CD4-positive, alpha-beta T cell (primary cell): ENCODE measurements at regions not wholly inside any gene's neighbourhood (a gene's known extent, or its start where the extent isn't known, plus 50 kb on each side); places are given as distances from the start of the nearest gene placed in this dataset.

Experiments
- ATAC-seq: fragments of 200-7000 bp; cut with Tn5 transposase; one replicate; pipeline ENCODE4 v1.10.0; 2022; ENCODE audit warnings: mild to moderate bottlenecking; ENCODE audit not compliant: poor library complexity
- CTCF ChIA-PET: fragments of 350-600 bp; sonication (Branson Sonifier 250); formaldehyde crosslinking; loops from one replicate; lab custom pipeline; 2021; ENCODE audit warnings: antibody characterized with exemption, inconsistent platforms; lab: Charles Lee
- POLR2A ChIA-PET: fragments of 350-600 bp; sonication (Branson Sonifier 250); formaldehyde crosslinking; loops from one replicate; lab custom pipeline; 2021; ENCODE audit warnings: antibody characterized with exemption, inconsistent platforms; lab: Charles Lee
- DNase-seq, 14 experiments: peaks; one replicate each; pipeline ENCODE4 v3.0.0-alpha.2; 2013 to 2020; ENCODE audit warnings: mixed read lengths in 2 of 14
- H3K27ac ChIP-seq, 2 donors: one replicate each; pipeline versions ENCODE4 v1.5.1 to v1.7.0; 2013; ENCODE audit warnings: low read length in 2 of 2, low read depth in 1 of 2, mild to moderate bottlenecking in 1 of 2
- H3K27me3 ChIP-seq, 2 experiments: 1 replicate in 1 of 2; 2 replicates in 1 of 2; pipeline versions ENCODE4 v1.6.1 to v1.7.0; 2013; ENCODE audit warnings: low read length in 2 of 2, control low read depth in 1 of 2, mild to moderate bottlenecking in 1 of 2, moderate library complexity in 1 of 2; ENCODE audit not compliant: insufficient read depth in 2 of 2, control insufficient read depth in 1 of 2
- H3K36me3 ChIP-seq: one replicate; pipeline ENCODE4 v1.6.1; 2013; ENCODE audit warnings: low read length, control low read depth; ENCODE audit not compliant: insufficient read depth
- H3K4me1 ChIP-seq: one replicate; pipeline ENCODE4 v1.6.1; 2013; ENCODE audit warnings: low read length, control low read depth; ENCODE audit not compliant: insufficient read depth
- H3K4me3 ChIP-seq: one replicate; pipeline ENCODE4 v1.5.1; 2013; ENCODE audit warnings: mild to moderate bottlenecking, low read length, moderate library complexity
- H3K9me3 ChIP-seq, 2 experiments: 1 replicate in 1 of 2; 2 replicates in 1 of 2; pipeline versions ENCODE4 v1.6.1 to v1.7.0; 2013; ENCODE audit warnings: low read length in 2 of 2, mild to moderate bottlenecking in 2 of 2, control low read depth in 1 of 2, moderate library complexity in 1 of 2; ENCODE audit not compliant: control insufficient read depth in 1 of 2, insufficient read depth in 1 of 2
- H3K27ac Mint-ChIP-seq: one replicate; pipeline ENCODE4 v1.8.0; 2020; ENCODE audit warnings: mixed read lengths
- H3K27me3 Mint-ChIP-seq: one replicate; pipeline ENCODE4 v1.8.0; 2021; ENCODE audit warnings: mixed read lengths
- H3K36me3 Mint-ChIP-seq: one replicate; pipeline ENCODE4 v1.8.0; 2021; ENCODE audit warnings: low read depth, mixed read lengths
- H3K4me1 Mint-ChIP-seq: one replicate; pipeline ENCODE4 v1.8.0; 2021; ENCODE audit warnings: low read depth, mixed read lengths
- H3K4me3 Mint-ChIP-seq: one replicate; pipeline ENCODE4 v1.8.0; 2020; ENCODE audit warnings: mild to moderate bottlenecking, mixed read lengths
- H3K9me3 Mint-ChIP-seq: one replicate; pipeline ENCODE4 v1.8.0; 2020; ENCODE audit warnings: mixed read lengths
- intact Hi-C, 2 experiments: fragments of 100-400 bp; cut with DNase I in 1 of 2; cut with micrococcal nuclease in 1 of 2; formaldehyde crosslinking; loops; one replicate each; pipeline versions ENCODE4 v1.15.1 to v1.9.0; 2023 to 2025; cut with DNase I, micrococcal nuclease
- TF ChIP-seq, protein P1 (sequence below): fragments of 200-600 bp; IDR thresholded peaks from one replicate; pipeline ENCODE4 v1.8.0; 2022; ENCODE audit warnings: antibody characterized with exemption, mild to moderate bottlenecking

DNA sequence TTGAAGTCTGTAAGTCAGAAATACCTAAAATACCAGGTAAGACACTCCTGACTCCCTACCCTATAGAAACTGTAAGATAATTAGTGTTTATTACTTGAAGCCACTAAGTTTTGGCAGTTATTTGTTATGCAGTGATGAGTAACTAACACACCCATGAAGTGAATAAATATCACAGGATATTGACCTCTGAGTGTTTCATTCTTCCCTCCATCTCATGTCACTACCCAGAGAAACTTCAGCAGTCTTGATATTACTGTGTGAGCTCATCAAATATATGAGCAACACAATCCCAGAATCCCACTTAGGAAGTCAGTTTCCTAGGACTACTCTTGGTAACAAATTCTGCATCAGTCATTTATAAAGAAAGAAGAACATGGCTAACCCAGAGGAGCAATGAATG lies 529.7 kb downstream of the FBXO15 start:
- H3K9me3 Mint-ChIP-seq = no peaks in the 10 kb centered on the region
- POLR2A ChIA-PET = no interaction called here
- Histone ChIP-seq H3K27ac (no peak overlapping the region), H3K27me3 (no peaks in the 10 kb centered on the region), H3K36me3 (no peaks in the 10 kb centered on the region), H3K9me3 (no peaks in the 10 kb centered on the region), H3K4me1 (no peaks in the 10 kb centered on the region), H3K4me3 (no peak overlapping the region)
- no peak overlapping the region for H3K27ac Mint-ChIP-seq
- CTCF ChIA-PET = no interaction called here
- no peak overlapping the region for H3K4me3 Mint-ChIP-seq
- H3K4me1 Mint-ChIP-seq = no peaks in the 10 kb centered on the region
- DNase-seq = no peak
- H3K36me3 Mint-ChIP-seq = no peaks in the 10 kb centered on the region
- no peak for ATAC-seq
- TF ChIP-seq, protein P1, sequence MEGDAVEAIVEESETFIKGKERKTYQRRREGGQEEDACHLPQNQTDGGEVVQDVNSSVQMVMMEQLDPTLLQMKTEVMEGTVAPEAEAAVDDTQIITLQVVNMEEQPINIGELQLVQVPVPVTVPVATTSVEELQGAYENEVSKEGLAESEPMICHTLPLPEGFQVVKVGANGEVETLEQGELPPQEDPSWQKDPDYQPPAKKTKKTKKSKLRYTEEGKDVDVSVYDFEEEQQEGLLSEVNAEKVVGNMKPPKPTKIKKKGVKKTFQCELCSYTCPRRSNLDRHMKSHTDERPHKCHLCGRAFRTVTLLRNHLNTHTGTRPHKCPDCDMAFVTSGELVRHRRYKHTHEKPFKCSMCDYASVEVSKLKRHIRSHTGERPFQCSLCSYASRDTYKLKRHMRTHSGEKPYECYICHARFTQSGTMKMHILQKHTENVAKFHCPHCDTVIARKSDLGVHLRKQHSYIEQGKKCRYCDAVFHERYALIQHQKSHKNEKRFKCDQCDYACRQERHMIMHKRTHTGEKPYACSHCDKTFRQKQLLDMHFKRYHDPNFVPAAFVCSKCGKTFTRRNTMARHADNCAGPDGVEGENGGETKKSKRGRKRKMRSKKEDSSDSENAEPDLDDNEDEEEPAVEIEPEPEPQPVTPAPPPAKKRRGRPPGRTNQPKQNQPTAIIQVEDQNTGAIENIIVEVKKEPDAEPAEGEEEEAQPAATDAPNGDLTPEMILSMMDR = no peak
- intact Hi-C loops = no loop called here
- no peaks in the 10 kb centered on the region for H3K27me3 Mint-ChIP-seq

DNA sequence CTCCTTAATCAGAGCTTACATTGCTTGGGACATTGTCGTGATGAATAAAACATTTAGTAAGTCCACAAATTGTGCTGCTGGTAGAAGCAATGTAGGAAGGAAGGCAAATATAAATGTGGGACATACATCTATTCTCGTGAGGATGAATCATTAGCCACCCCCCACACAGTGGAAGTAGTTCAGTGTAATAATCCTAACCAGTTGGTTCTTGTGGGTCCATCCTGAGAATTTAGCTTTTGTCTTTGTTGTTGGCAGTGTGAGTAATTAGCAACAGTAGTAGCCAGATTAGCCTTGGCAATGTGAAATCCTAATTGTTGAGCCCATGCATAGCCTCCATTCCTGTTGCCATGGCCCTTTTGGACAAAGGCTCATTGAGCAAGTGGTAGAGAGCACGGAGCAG lies 532.1 kb downstream of the FBXO15 start:
- intact Hi-C loops = no loop called here
- Mint-ChIP-seq H3K9me3 (no peaks in the 10 kb centered on the region), H3K27me3 (no peaks in the 10 kb centered on the region), H3K4me3 (no peak overlapping the region), H3K27ac (no peak overlapping the region), H3K36me3 (no peaks in the 10 kb centered on the region), H3K4me1 (no peaks in the 10 kb centered on the region)
- DNase-seq (no peak), ATAC-seq (no peak)
- POLR2A ChIA-PET = no interaction called here
- CTCF ChIA-PET = no interaction called here
- no peak overlapping the region for H3K4me3 ChIP-seq
- H3K36me3 ChIP-seq = no peaks in the 10 kb centered on the region
- no peaks in the 10 kb centered on the region for H3K4me1 ChIP-seq
- no peaks in the 10 kb centered on the region for H3K27me3 ChIP-seq
- no peak overlapping the region for H3K27ac ChIP-seq
- no peaks in the 10 kb centered on the region for H3K9me3 ChIP-seq
- TF ChIP-seq, protein P1 = no peak

DNA sequence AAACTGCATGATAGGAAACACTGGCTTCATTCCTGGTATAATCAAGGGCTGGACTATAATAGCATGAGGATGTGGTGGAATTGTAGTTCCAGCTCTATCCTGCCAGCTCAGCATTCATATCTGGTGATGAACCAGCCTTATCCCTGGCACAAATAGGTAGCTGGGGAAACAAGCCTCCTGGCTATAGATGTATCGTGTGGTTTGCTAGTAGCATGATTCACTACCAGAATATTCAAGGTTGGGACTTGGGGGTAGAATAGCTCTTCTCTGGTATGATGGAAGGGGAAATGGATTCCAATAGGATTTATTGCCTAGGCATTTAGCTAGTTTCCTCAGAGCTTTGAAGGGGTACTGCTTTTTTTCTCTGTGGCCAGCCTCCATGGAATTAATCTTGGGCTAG lies 532.8 kb downstream of the FBXO15 start:
- ATAC-seq = no peak
- no peak overlapping the region for H3K27ac Mint-ChIP-seq

More for the DNA sequence above, 532.8 kb downstream of the FBXO15 start:
- no peak overlapping the region for H3K27ac ChIP-seq
- DNase-seq = no peak
- POLR2A ChIA-PET = no interaction called here
- Mint-ChIP-seq H3K36me3 (no peaks in the 10 kb centered on the region), H3K4me1 (no peaks in the 10 kb centered on the region), H3K9me3 (no peaks in the 10 kb centered on the region), H3K27me3 (no peaks in the 10 kb centered on the region), H3K4me3 (no peak overlapping the region)
- H3K4me1 ChIP-seq = no peaks in the 10 kb centered on the region
- H3K9me3 ChIP-seq = no peaks in the 10 kb centered on the region
- intact Hi-C loops = no loop called here
- TF ChIP-seq, protein P1 = no peak
- H3K36me3 ChIP-seq = no peaks in the 10 kb centered on the region
- H3K4me3 ChIP-seq = no peak overlapping the region
- CTCF ChIA-PET = no interaction called here
- no peaks in the 10 kb centered on the region for H3K27me3 ChIP-seq
